Activated CD4-positive, alpha-beta T cell treated with anti-CD3 and anti-CD28 coated beads, Interleukin-2, amount 50 U/mL, for 24 hours (primary cell): ENCODE measurements at regions not wholly inside any gene's neighbourhood (a gene's known extent, or its start where the extent isn't known, plus 50 kb on each side); places are given as distances from the start of the nearest gene placed in this dataset.

ENCODE experiments used
- DNase-seq, 2 donors: peaks; one replicate each; pipeline ENCODE4 v3.0.0-alpha.2; 2020; ENCODE audit warnings: low read depth in 1 of 2, low spot score in 1 of 2

DNA sequence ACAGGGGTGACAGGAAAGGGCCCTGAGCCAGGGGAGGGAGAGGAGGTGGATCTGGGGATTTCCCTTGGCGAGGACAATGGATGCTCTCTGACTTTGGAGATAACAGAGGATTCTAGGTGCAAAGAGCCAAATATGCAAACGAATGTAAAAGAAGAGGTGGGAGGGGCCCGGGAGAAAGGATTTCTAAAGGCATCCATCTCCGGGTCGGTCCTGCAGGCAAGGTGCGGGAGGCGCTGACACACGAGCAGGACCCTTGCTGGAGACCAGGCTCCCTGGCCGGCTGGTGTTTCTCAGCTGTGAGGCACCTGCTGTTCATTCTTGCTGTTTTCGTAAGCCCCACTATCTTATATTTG, 115.2 kb upstream of the TLE3 start:
- no peak for DNase-seq

DNA sequence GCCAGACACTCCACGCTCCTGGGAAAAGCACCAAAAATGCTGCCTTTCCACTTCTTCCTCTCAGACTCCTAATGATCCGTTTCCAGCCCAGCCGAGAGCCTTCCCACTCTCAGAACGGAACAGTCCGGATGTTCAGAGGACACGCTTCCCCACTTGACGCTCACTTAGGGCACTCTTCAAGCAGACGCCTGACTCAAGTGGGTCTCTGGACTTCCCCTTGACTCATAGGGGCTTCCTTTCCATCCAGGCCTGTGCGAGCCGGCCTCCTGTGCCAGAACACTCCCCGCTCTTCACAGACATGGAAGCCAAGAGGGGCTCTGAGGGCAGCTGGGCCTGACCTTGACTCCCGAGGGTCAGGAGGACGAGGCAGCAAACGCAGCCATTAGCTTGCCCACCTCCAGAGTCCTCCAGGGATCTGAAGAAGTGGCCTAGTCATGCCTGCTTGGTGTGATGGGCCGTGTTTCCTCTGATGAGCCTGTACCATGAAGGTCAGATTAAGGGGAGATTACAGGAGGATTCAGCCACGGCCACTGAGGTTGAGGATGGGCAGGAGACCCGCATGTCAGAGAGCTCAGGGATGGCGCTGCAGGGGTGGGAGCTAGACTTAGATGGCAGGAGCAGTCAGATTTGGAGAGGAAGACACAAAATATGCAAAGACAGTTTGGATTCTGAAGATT, 114.7 kb upstream of the TLE3 start:
- no peak for DNase-seq

DNA sequence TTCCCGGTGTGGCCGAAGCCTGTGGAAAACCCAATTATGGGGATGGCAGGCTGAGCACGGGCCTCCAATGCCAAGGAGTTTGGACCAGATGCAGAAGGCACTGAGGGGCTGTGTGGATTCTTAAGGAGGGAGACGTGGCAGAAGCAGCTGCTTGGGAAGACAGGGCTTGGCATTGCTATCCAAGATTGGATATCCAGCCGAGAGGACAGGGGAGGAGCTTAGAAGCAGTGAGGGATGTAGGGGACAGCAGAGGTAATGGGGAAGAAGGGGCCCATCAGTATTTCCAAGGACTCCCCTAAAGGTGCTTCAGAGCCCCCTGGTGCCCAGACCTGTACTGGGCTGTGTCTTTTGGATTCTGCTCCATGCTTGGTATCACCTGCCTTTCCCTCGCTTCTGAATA, 112.8 kb upstream of the TLE3 start:
- DNase-seq: no peak

DNA sequence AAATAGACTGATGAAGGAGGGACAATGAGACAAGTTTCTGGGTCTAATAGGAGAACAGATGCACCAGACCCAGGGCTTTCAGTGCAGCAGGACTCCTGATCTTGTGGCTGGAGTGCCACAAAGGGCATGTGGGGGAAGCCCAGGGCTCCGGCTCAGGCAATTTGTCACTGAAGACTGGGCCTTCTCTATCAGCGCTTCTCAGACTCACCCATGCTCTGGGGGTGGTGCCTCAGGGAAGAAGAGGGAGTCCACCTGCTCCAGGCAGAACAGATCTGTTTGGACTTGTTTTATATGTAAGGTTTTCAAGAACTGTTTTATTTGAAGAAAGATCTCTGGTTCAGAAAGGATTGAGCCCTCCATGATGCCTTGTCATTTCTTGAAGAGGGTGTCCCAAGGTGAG, 112.4 kb upstream of the TLE3 start:
- no peak for DNase-seq

DNA sequence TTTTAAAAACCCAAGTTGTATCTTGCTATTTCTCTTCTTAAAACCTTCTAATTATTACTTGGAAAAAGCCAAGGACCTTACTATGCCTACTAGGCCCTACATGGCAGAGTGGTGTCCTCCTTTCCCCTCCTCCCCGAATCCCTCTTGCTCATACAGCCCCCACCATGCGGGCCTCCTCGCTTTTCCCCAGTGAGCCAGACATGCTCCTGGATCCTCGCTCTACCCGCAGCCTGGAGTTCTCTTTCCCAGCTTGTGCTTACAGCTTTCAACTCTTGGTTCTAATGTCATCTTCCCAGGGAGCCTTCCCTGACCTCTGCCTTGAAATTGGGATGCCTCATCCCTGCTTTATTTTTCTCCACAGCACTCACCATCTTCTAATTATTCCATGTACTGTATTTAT, 111.8 kb upstream of the TLE3 start:
- DNase-seq: no peak

DNA sequence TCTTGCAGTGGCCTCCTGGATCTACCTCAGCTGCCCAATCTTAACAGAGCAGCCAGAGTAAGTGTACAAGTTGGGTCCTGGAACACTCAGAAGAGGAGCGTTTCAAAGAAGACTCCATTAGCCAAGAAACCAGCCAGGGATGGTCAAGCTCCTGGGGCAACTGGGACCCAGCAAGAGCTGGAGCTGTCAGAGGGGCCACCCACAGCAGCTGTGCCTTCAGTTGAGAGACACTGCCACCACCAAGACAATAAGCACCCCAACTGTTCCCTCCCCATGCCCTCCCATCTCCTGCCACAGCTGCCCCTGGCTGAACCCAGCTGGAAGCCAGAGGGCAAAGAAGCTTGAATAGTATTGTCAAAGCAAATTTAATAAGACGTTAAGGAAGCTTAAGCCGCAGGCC, 110.6 kb upstream of the TLE3 start:
- no peak for DNase-seq

DNA sequence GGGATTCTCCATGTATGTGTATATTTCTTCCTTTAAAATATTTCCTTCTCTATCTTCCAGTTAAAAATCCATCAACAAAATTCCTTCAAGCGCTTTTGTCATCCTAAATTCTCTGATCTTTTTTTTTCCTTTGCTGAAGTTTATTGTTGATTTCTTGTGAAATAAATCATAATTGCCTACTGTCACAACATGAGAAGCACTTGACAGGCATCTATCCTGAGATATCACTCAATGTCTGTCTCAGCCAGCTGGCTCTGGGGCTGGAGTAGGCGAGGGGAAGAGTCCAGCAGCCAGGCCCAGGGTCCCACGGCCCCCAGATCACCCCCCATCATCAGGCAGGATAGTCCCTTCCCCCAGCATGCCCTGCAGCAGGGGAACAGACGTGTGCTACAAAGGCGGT, 109.0 kb upstream of the TLE3 start:
- no peak for DNase-seq

DNA sequence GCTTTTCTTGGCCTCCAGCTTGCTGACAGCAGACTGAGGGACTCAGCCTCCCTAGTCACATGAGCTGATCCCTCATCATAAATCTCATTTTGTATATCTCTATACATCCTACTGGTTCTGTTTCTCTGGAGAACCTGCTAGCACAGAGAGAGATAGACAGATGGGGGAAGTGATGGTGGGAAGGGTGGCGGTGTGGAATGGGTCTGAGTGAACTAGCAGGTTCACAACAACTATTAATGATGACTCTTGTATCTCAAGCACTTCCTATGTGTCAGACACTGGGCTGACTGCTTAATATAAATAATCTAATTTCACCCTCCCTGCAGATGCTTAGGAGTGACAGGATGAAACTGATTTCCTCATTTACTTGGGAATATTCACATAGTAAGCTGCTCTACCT, 106.9 kb upstream of the TLE3 start:
- DNase-seq: no peak

DNA sequence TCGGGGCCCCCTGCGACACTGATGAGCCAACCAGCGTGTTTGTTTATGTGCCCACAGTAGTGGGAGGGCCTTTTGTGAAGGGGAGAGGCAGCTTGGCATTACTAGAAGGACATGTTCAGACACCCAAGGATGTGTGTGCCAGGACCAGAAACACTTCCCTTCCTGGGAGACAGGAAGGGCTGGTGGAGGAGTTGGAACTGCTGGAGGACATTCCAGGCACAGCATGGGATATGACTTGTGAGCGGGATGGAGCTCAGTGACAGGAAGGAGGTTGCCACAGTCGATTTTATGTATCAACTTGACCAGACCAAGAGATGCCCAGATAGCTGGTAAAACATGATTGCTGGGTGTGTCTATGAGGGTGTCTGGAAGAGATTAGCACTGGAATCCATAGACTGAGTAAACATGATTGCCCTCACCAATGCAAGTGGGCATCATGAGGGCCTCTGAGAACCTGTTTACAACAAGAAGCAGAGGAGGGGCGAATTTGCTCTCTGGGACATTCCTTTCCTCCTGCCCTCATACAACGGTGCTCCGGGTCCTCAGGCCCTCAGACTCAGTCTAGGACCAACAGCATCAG, 106.4 kb upstream of the TLE3 start:
- no peak for DNase-seq

DNA sequence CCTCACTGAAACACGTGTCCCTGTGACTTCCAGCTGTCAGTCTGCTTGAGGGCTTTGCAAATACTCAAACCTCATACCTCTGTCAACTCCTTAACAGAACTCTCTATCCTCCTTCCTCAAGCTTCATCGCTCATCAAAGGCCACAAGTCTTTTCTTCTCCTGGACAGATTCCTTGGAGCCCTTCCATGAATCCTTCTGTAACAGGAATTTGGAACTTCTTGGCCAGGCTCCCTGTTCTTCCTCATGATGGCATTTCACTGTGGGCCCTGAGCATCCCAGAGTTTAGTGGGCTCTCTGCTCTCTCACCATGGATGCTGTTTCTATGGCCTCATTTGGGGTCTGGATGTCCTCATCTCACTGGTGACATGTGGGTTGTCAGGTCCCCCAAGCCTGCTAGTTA, 105.0 kb upstream of the TLE3 start:
- DNase-seq: no peak

DNA sequence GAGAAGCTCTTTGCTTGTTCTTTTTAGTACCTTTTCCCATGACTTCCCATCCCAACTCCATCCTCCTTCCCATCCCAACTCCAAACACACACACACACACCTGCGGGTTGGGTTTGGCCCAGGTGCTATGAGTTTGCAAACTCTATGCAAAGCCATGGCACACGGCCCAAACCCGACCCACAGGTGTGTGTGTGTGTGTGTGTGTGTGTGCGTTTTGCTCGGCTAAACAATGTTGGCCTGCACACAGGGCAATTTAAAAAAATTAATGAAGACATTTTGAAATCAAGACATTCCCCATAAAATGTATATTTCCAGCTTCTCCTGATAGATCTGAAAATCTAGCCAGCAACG, 103.7 kb upstream of the TLE3 start:
- DNase-seq: no peak

DNA sequence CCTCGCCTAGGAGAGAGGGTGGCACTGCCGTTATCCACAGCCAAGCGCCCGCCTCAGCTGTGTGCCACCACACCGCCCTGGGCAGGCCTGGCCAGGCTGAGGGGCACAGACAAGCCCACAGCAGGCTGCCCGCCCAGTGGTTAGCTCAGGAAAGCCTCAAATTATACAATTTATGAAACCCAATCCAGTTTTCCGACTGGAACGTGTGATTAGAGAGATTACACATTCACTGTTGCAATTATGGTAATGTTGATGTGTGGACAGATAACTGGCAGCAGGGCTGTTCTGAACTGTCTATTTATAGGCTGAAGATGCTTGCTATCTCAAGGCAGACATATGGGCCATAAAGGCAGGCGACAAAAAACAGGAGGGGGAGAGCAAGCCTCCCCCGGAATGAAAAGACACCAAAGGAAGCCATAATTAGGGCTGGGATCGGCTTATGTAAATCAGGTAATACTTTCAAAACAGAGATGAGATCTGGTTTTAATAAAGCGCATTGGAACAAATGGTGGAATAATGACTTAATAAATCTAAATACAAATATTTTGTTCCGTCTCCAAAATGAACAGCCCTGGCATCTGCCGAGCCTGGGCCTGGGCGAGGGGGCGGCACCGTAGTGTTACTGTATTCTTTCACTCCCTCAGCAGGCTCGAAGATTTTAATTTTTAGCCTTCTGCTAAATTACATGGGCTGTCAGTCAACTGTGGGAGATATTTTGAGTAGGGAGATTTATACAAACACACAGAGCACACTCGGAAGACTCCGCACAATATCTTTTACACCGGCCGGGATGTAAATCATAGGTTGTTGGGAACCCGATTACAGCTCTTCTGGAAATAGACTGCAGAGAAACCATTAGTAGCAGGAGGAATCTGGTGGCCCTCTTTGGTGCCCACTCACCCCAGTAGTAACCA, 103.1 kb upstream of the TLE3 start:
- no peak for DNase-seq

DNA sequence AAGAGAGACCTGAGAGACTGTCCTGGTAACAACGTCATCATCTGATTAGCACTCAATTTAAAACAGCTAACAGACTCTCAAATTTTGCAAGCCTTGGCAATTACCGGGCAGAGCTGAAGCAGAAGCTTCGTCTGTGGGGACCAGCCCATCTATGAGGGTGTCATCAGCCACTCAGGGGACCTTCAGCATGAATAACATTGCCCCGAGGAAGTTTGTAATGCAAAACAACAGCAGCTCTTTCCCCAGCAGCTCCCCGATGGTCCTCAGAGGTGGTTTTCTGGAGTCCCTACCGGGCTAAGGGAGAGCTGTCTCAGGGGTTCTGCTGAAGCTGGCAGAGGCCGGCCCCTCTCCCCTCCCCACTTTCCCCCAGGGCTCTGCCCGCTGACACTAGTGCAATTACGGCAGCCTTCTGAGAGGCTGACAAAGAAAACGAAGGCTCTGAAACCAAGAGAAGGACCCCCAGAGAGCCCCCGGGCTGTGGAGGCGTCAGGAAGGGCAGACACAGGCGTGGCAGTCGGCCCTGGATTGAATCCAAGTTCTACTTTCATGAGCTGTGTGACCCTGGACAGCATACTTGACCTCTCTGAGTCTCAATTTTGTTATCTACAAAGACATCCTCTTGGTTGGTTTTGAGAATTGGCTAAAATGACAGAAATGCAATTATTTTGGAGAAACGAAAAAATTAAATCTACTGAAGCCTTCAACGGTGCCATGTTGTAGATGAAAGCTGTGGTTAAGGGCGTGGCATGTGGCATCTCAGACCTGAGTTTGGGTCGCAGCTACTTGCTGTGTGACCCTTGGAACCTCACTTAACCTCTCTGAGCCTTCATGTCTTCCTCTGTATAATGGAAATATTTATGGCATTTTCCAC, 102.1 kb upstream of the TLE3 start:
- DNase-seq: no peak

DNA sequence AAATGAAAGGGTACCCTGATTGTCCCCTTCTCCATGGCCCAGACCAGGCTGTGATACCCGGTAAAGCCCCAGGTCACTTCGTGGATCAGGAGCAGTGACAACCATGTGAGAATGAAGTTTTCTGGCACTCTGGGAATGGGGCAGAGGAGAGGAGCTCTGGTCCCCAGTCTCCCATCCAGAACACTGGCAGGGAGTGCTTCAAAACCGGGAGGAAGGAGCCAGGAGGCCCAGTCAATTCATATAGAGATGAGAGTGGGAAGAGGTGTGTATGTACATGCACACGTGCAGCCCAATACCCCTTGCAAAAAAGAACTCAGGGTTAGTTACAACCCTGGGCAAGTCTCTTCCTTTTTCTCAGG, 101.4 kb upstream of the TLE3 start:
- no peak for DNase-seq

DNA sequence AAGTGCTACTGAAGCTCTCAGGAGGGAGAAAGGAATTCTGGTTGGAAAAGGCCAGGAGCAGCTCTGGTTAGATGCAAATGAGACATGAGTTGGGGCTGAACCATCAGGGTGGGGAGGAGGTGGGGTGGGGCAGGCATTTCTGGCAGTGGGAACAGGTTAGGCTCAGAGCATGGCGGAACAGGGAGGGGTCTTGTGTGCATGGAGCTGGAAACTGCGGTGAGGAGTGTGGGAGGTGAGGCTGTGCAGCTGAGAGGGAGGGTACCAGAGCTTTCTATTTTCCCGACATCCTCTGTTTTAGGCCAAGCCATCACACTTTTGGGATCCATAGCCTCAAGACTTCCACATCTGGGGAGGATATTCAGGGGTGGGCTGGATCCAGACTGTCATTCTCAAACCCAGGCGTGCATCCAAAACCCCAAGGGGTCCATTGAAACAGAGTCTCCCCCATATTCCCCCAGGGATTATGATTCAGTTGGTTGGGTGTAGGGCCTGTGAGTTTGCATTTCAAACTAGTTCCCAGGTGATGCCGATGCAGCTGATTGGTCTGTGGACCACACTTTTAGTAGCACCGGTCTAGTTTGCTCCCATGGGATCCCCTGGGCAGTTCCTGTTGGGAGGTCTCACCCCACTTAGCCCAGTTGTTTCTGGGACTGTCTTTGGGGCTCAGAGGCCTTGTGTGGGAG, 100.9 kb upstream of the TLE3 start:
- DNase-seq: no peak

DNA sequence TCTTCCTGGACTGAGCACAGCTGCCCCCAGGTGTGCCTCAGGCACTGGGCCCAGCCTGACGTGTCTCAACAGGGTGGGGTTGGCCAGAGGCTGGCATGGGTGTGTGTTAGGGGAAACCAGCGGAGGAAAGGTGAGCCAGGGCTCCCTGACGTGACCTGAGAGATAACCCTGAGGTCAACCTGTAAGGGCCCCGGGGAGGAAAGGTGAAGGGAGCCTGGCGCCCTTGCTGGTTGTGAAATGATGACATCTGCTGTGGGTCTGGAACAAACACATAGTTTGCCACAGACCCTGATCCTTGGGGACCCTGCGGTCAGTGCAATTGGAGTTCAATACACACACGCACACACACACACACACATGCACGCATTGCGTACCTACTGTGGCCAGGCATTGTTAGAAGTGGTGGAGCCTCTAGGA, 100.2 kb upstream of the TLE3 start:
- no peak for DNase-seq

DNA sequence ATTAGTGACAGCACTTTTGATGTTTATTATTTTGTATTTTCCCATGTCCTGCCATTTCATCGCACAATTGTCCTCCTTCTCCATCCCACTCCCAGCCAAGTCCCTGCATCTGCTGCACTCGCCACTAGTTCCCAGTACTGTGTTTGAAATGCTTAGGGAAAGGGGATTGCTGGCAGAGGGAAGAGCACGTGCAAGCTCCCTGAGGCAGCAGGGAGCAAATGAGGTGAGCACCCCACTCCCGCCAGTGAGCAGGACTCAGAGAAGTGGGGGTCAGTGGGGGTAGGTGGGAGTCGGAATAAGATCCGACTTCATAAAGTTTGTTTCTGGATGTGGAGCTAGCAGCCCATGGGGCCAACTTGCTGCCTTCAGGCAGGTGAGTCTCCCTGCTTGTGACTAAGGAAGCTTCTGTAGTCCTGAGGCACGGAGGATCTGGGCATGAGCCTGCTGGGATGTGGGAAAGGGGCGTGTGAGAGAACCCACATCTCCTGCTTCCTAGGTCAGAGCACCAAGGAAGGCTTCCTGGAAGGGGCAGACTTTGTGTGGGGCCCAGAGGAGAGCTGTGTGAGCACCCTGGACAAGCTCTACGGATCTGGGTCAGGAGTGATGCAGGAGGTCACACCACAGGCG, 99.7 kb upstream of the TLE3 start:
- no peak for DNase-seq

DNA sequence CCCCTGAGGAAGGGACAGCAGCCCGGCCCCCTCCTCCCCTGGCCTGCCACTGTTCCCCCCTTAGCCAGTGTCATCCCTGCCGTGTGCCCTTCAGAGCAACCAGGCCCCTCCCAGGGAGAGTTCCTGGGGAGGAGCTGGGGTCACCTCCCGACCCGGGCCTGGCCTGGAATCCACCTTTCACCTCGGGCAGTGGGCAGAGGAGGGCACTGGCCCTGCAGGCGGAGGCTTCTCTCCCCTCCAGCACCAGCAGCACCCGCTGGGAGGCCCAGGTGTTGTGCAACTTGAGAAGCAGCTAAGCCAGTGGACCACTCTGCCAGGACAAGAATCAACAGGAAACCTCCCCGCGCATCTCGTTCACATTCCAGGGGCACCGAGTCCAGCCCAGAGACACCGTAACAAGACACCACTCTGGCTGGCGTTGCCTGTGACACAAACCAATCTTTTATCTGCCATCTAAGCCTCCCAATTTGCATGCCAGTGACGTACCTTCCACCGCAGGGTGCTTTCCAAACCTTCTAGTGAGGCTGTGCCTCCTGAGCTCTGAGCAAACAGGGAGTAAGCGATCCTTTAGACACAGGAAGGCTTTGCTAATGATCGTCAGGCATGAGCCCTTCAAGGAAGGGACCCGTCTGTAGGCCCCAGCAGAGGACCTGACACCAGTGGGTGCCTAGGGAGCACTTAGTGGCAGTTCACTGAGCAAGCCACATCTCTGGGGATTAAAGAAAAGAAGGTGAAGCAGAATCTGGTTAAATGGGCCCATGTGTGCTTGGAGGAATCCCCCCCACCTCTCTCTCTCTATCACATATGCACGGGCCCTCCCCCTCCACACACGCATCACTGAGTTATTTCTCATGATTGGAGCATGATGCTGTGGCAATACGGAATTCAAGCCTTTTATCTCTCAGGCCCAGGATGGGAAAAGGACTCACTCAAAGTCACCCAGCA, 98.9 kb upstream of the TLE3 start:
- DNase-seq: peak in 1 of 2 donors; percentile 5

DNA sequence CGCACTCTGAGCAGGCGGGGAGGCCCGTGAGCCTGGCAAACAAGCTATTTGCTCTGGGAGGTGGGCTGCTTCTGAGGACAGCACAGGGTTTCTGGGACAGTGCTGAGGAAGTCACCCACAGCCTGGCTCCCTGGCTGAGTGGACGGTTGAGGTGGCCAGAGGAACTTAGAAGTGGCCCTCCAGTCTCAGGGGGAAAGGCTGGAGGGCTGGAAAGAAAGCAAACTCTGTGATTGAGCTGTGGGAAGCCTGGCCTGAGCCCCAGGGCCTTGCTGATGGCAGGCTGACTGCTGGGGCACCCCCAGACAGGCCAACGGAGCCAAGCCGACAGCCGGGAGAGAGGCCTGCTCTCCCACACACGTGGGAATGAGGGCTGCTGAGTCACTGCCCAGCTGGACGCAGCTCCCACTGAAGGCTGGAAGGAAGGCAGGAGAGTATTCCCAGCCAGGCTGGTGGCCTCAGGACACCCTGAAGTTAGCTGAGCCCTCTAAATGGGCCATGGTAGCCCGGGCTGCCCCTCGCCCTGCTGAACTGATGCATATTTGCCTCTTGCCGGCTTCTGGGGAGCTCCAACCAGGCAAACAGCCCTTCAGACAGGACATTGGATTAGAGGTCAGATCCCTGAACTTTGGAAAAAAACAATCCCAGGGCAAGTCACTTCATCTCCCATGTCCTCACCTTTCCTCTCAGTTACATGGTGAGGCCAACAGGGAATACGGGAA, 98.0 kb upstream of the TLE3 start:
- no peak for DNase-seq
